ENCODE measurements at regions not wholly inside any gene's neighbourhood (a gene's known extent, or its start where the extent isn't known, plus 50 kb on each side); places are given as distances from the start of the nearest gene placed in this dataset.

DNA sequence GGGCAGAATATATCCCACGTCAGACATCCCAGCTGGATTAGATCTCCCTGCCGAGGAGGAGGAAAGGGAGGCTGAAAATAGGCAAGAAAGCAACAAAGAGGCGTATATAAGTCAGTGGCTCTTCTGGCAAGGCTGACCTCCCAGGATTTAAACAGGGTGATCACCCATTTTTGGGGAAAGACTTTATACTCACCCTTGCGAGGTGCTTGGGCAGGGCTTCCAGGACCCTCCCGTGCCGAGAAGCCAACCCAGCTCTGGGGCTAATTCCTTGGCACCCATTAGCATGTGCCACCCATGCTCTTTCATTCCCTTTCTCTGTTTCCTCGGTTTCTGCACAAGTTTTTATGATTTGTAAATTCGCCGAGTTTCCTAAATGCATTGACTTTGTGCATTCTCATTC, 230.2 kb upstream of the IRX2 start:
- no CpG with 5 or more reads among the region's 9 CpGs for WGBS (ENCODE audit: insufficient coverage, insufficient read length)
- H3K4me3 ChIP-seq (ENCODE audit: low read length): no peak overlapping the region

DNA sequence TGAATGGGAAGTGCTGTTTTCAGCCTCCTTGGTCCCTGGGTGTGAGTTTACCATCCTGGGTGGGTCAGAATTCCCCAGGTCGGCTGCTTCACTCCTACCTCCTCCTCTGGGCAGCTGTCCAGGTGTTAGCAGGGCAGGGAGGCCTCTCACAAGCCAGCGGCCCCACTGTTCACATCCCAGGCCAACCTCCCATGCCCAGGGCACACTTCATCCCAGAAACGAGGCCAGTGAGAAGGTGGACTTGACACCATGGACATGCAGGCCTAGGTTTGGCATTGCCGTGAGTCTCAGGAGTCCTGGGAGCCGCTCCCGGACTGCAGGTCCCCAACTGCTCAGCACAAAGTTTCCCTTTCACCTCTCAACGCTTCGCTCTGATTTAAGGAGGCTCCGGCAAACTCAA, 229.6 kb upstream of the IRX2 start:
- H3K27me3 ChIP-seq (ENCODE audit: control insufficient read depth, insufficient read depth, low read length): no peaks in the 10 kb centered on the region
- no CpG with 5 or more reads among the region's 9 CpGs for WGBS (ENCODE audit: insufficient coverage, insufficient read length)
- no peaks in the 10 kb centered on the region for H3K4me1 ChIP-seq (ENCODE audit: control insufficient read depth, insufficient read depth, low read length)
- H3K9me3 ChIP-seq (ENCODE audit: control insufficient read depth, insufficient read depth, low read length): no peaks in the 10 kb centered on the region
- H3K27ac ChIP-seq (ENCODE audit: low read length): no peak overlapping the region
- no peak for DNase-seq (ENCODE audit: low read depth, low spot score)
- no peak overlapping the region for H3K4me3 ChIP-seq (ENCODE audit: low read length)
- no peaks in the 10 kb centered on the region for H3K36me3 ChIP-seq (ENCODE audit: control insufficient read depth, insufficient read depth, low read length)

More for the DNA sequence above, 230.2 kb upstream of the IRX2 start:
- no peaks in the 10 kb centered on the region for H3K9me3 ChIP-seq (ENCODE audit: control insufficient read depth, insufficient read depth, low read length)
- H3K27ac ChIP-seq (ENCODE audit: low read length): no peak overlapping the region
- H3K4me1 ChIP-seq (ENCODE audit: control insufficient read depth, insufficient read depth, low read length): no peaks in the 10 kb centered on the region
- no peak for DNase-seq (ENCODE audit: low read depth, low spot score)
- no peaks in the 10 kb centered on the region for H3K27me3 ChIP-seq (ENCODE audit: control insufficient read depth, insufficient read depth, low read length)
- no peaks in the 10 kb centered on the region for H3K36me3 ChIP-seq (ENCODE audit: control insufficient read depth, insufficient read depth, low read length)

DNA sequence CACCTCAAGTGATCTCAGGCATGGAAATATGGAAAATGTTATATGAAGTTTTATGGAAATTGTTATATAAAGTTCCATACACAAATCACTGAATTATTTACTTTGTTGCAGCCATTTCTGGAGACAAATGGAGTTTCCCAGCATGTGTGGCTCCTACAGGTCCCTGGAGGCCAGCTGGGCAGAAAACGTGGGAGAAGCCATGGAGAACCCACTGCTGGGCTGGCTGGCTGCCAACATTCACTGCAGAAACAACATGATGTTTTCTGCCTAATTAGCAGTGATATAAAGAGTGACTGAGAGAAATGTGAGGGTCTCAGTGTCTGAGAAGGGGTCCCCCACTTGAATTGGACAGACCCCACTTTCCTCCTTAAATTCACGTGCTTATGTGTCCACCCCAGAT, 208.8 kb upstream of the IRX2 start:
- Histone ChIP-seq H3K4me1 (ENCODE audit: control insufficient read depth, insufficient read depth, low read length) (no peaks in the 10 kb centered on the region), H3K27ac (ENCODE audit: low read length) (no peak overlapping the region), H3K27me3 (ENCODE audit: control insufficient read depth, insufficient read depth, low read length) (no peaks in the 10 kb centered on the region), H3K9me3 (ENCODE audit: control insufficient read depth, insufficient read depth, low read length) (no peaks in the 10 kb centered on the region; the same call in 1 of the 2 replicates), H3K4me3 (ENCODE audit: low read length) (no peak overlapping the region), H3K36me3 (ENCODE audit: control insufficient read depth, insufficient read depth, low read length) (no peaks in the 10 kb centered on the region)
- no CpG with 5 or more reads among the region's 2 CpGs for WGBS (ENCODE audit: insufficient coverage, insufficient read length)
- no peak for DNase-seq (ENCODE audit: low read depth, low spot score)

DNA sequence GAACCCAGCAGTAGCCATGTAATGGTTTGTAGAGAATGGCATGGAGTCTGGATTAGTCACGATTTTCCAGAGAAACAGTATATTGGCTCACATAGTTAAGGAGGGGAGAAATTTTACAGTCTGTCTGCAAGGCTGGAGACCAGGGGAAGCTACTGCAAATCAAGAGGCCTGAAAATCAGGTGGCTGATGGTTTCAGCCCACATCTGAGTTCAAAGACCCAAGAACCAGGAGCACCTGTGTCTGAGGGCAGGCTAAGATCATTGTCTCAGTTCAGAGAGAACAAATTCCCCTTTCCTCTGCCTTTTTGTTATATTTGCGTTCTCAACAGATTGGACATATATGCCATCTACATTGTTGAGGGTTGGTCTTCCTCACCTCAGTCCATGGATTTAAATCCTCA, 207.5 kb upstream of the IRX2 start:
- H3K9me3 ChIP-seq (ENCODE audit: control insufficient read depth, insufficient read depth, low read length): no peaks in the 10 kb centered on the region; the same call in 1 of the 2 replicates
- no peak overlapping the region for H3K27ac ChIP-seq (ENCODE audit: low read length)
- no peak for DNase-seq (ENCODE audit: low read depth, low spot score)
- WGBS (ENCODE audit: insufficient coverage, insufficient read length): no CpG with 5 or more reads among the region's 2 CpGs
- no peaks in the 10 kb centered on the region for H3K27me3 ChIP-seq (ENCODE audit: control insufficient read depth, insufficient read depth, low read length)
- H3K4me1 ChIP-seq (ENCODE audit: control insufficient read depth, insufficient read depth, low read length): no peaks in the 10 kb centered on the region
- no peaks in the 10 kb centered on the region for H3K36me3 ChIP-seq (ENCODE audit: control insufficient read depth, insufficient read depth, low read length)
- H3K4me3 ChIP-seq (ENCODE audit: low read length): no peak overlapping the region

DNA sequence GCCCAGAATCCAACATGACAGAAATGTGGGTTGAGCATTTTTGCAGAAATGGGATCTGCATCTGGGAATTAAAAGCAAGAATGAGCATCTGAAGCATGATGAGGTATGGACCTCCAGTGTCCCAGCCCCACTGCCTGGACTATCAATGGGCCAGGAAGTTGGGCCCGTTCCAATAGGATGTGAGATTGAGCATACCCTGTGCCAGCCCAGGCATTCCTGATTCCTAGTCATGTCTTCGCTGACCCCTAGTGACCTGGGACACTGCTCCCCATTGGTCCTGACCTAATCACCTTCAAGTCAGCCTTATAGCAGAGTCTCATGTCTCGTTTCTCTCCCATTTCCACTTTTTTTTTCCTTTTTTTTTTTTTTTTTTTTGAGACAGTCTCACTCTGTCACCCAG, 197.4 kb upstream of the IRX2 start:
- H3K4me1 ChIP-seq (ENCODE audit: control insufficient read depth, insufficient read depth, low read length): no peaks in the 10 kb centered on the region; the same call in 1 of the 2 replicates
- H3K36me3 ChIP-seq (ENCODE audit: control insufficient read depth, insufficient read depth, low read length): no peaks in the 10 kb centered on the region
- DNase-seq (ENCODE audit: low read depth, low spot score): no peak
- no peak overlapping the region for H3K27ac ChIP-seq (ENCODE audit: low read length)
- no peaks in the 10 kb centered on the region for H3K9me3 ChIP-seq (ENCODE audit: control insufficient read depth, insufficient read depth, low read length)
- no CpG with 5 or more reads among the region's 3 CpGs for WGBS (ENCODE audit: insufficient coverage, insufficient read length)
- H3K4me3 ChIP-seq (ENCODE audit: low read length): no peak overlapping the region
- H3K27me3 ChIP-seq (ENCODE audit: control insufficient read depth, insufficient read depth, low read length): no peaks in the 10 kb centered on the region

DNA sequence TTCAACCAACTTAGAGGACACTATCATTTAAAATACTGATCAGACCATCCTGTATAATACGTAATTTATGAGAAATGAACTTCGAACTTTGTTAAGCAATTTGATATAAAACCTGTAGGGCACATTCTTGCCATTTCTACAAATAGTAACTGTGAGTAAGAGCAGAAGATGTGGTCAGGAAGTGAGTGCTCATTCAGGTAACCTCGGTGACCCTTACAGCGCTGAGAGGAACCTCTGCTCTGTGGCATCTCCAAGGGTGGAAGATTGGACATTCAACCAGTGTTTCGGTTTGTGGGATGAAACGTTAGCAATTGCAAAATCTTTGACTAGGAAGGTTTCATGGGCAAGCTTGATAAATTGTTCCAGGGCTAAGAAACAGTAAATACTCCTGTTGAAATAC, 194.8 kb upstream of the IRX2 start:
- no CpG with 5 or more reads among the region's 6 CpGs for WGBS (ENCODE audit: insufficient coverage, insufficient read length)
- Histone ChIP-seq H3K9me3 (ENCODE audit: control insufficient read depth, insufficient read depth, low read length) (no peaks in the 10 kb centered on the region), H3K4me3 (ENCODE audit: low read length) (no peak overlapping the region), H3K27me3 (ENCODE audit: control insufficient read depth, insufficient read depth, low read length) (no peaks in the 10 kb centered on the region), H3K27ac (ENCODE audit: low read length) (no peak overlapping the region), H3K4me1 (ENCODE audit: control insufficient read depth, insufficient read depth, low read length) (no peaks in the 10 kb centered on the region; the same call in 1 of the 2 replicates), H3K36me3 (ENCODE audit: control insufficient read depth, insufficient read depth, low read length) (no peaks in the 10 kb centered on the region)
- DNase-seq (ENCODE audit: low read depth, low spot score): no peak

DNA sequence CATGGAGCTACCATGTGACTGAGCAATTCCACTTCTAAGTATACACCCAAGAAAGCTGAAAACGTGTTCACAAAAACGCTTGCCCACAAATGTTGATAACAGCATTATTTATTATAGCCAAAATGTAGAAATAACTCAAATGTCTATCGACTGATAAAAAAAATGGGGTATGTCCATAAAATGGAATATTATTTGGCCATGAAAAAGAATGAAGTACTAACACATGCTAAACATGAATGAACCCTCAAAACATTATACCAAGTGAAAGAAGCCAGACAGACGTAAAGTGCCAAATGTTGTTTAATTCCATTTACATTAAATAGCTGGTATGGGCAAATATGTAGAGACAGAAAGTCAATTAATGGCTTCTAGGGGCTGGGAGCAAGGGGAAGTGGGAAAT, 184.9 kb upstream of the IRX2 start:
- no peak for DNase-seq (ENCODE audit: low read depth, low spot score)
- H3K27ac ChIP-seq (ENCODE audit: low read length): no peak overlapping the region
- no peaks in the 10 kb centered on the region for H3K27me3 ChIP-seq (ENCODE audit: control insufficient read depth, insufficient read depth, low read length)
- no peaks in the 10 kb centered on the region for H3K36me3 ChIP-seq (ENCODE audit: control insufficient read depth, insufficient read depth, low read length)
- no peak overlapping the region for H3K4me3 ChIP-seq (ENCODE audit: low read length)
- WGBS (ENCODE audit: insufficient coverage, insufficient read length): no CpG with 5 or more reads among the region's 4 CpGs
- no peaks in the 10 kb centered on the region for H3K9me3 ChIP-seq (ENCODE audit: control insufficient read depth, insufficient read depth, low read length)
- no peaks in the 10 kb centered on the region for H3K4me1 ChIP-seq (ENCODE audit: control insufficient read depth, insufficient read depth, low read length)

DNA sequence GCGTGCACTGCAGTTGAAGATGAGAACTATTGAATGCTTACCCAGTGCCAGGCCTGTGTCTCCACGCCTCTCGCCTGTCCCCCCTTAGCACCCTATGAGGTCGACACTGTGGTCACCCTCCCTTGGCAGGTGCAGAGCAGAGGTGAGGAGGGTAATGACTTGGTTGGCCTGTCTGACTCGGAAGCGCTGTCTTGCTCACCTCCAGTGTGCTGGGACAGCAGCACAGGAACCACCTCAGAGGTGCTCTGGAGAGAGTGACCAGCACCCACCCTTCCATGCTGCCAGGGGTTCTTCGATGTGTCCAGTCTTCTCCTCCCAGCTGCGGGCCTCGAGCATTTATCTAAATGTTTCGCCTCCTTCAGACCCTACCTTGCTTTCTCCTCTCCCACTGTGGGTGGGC, 178.3 kb upstream of the IRX2 start:
- Histone ChIP-seq H3K27me3 (ENCODE audit: control insufficient read depth, insufficient read depth, low read length) (no peaks in the 10 kb centered on the region), H3K4me1 (ENCODE audit: control insufficient read depth, insufficient read depth, low read length) (peaks cover 3% of the 10 kb centered on the region; the same call in 1 of the 2 replicates), H3K36me3 (ENCODE audit: control insufficient read depth, insufficient read depth, low read length) (no peaks in the 10 kb centered on the region), H3K9me3 (ENCODE audit: control insufficient read depth, insufficient read depth, low read length) (no peaks in the 10 kb centered on the region), H3K4me3 (ENCODE audit: low read length) (no peak overlapping the region), H3K27ac (ENCODE audit: low read length) (no peak overlapping the region)
- no CpG with 5 or more reads among the region's 10 CpGs for WGBS (ENCODE audit: insufficient coverage, insufficient read length)
- DNase-seq (ENCODE audit: low read depth, low spot score): no peak

DNA sequence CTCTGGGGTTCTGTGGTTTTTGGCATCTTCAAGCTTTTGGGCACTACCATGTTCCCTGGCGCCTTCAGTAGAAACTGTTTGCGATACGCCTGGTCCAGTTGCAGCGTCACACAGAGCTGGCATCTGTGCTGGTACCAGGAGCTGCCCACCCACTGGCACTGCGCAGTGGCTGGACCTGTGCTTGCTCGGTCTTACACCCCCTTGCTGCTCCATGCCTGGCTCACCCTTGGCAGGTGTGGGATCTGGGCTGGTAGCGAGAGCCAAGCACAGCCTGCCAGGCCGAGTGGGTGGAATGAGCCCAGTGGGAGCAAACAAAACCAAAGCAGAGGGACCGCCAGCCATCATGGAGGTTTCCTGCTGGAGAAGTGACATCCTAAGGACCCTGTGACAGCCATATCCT, 170.2 kb upstream of the IRX2 start:
- DNase-seq (ENCODE audit: low read depth, low spot score): no peak
- Histone ChIP-seq H3K27me3 (ENCODE audit: control insufficient read depth, insufficient read depth, low read length) (no peaks in the 10 kb centered on the region; the same call in 1 of the 2 replicates), H3K4me3 (ENCODE audit: low read length) (no peak overlapping the region), H3K9me3 (ENCODE audit: control insufficient read depth, insufficient read depth, low read length) (peaks cover 3% of the 10 kb centered on the region), H3K27ac (ENCODE audit: low read length) (no peak overlapping the region), H3K4me1 (ENCODE audit: control insufficient read depth, insufficient read depth, low read length) (0 out of 2 replicates have a peak, but pooled peaks cover 1% of the 10 kb centered on the region), H3K36me3 (ENCODE audit: control insufficient read depth, insufficient read depth, low read length) (peaks cover 3% of the 10 kb centered on the region)
- WGBS (ENCODE audit: insufficient coverage, insufficient read length): no CpG with 5 or more reads among the region's 9 CpGs

DNA sequence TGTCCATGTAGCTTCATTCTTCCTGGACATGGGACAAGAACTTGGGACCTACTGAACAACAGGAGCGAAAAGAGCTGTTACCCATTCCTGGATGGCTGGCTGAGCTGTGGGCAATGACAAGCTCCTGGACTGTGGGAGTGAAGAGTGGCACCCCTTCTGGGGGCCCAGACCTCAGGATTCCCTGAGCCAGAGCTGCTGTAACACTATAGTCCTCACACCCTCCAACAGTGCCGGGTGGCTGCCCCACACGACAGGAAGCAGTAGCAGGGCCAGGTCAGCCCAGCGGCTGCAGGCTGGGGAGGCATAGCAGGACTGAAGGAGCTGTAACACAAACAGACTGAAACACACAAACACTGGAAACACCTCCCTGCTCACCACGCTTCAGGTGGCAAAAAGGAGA, 169.7 kb upstream of the IRX2 start:
- DNase-seq (ENCODE audit: low read depth, low spot score): no peak
- Histone ChIP-seq H3K4me3 (ENCODE audit: low read length) (no peak overlapping the region), H3K9me3 (ENCODE audit: control insufficient read depth, insufficient read depth, low read length) (peaks cover 3% of the 10 kb centered on the region), H3K36me3 (ENCODE audit: control insufficient read depth, insufficient read depth, low read length) (peaks cover 3% of the 10 kb centered on the region), H3K27ac (ENCODE audit: low read length) (no peak overlapping the region), H3K27me3 (ENCODE audit: control insufficient read depth, insufficient read depth, low read length) (no peaks in the 10 kb centered on the region; the same call in 1 of the 2 replicates), H3K4me1 (ENCODE audit: control insufficient read depth, insufficient read depth, low read length) (0 out of 2 replicates have a peak, but pooled peaks cover 1% of the 10 kb centered on the region)
- no CpG with 5 or more reads among the region's 5 CpGs for WGBS (ENCODE audit: insufficient coverage, insufficient read length)

DNA sequence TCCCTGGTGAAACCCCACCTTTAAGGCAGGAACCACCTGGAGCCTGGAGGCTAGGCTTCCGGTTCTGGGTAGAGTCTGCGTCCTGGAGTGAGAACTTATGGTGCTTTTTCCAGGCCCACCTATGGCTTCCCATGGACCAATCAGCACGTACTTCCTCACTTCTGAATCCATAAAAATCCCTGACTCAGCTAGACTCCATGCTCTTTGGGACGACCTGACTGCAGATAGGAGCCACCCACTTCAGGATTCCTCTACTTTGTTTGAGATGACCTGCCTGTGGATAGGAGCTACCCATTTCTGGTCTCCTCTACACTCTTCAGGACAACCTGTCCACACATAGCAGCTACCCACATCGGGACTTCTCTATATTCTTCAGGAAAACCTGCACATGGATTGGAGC, 168.8 kb upstream of the IRX2 start:
- no peak overlapping the region for H3K4me3 ChIP-seq (ENCODE audit: low read length)
- H3K27me3 ChIP-seq (ENCODE audit: control insufficient read depth, insufficient read depth, low read length): no peaks in the 10 kb centered on the region; the same call in 1 of the 2 replicates
- no peak overlapping the region for H3K27ac ChIP-seq (ENCODE audit: low read length)
- H3K9me3 ChIP-seq (ENCODE audit: control insufficient read depth, insufficient read depth, low read length): peaks cover 3% of the 10 kb centered on the region
- no peak for DNase-seq (ENCODE audit: low read depth, low spot score)
- no CpG with 5 or more reads among the region's 5 CpGs for WGBS (ENCODE audit: insufficient coverage, insufficient read length)
- H3K4me1 ChIP-seq (ENCODE audit: control insufficient read depth, insufficient read depth, low read length): 0 out of 2 replicates have a peak, but pooled peaks cover 1% of the 10 kb centered on the region
- H3K36me3 ChIP-seq (ENCODE audit: control insufficient read depth, insufficient read depth, low read length): peaks cover 3% of the 10 kb centered on the region

Measured in iPS DF 6.9 (cell line).